Keratinocyte (primary cell): ENCODE measurements at regions not wholly inside any gene's neighbourhood (a gene's known extent, or its start where the extent isn't known, plus 50 kb on each side); places are given as distances from the start of the nearest gene placed in this dataset.

ENCODE experiments used
- EZH2 ChIP-seq: IDR thresholded peaks from one replicate; pipeline ENCODE4 v1.6.1; 2012; ENCODE audit warnings: inconsistent platforms, mild to moderate bottlenecking, low read length, moderate library complexity
- TF ChIP-seq, protein P1 (sequence below), 3 experiments: IDR thresholded peaks in 1 of 3; conservative IDR thresholded peaks in 1 of 3; optimal IDR thresholded peaks in 1 of 3; 2 replicates in 2 of 3; 3 replicates in 1 of 3; pipeline versions ENCODE3 to v1.5.1; 2011; ENCODE audit warnings: low read length in 3 of 3, mild to moderate bottlenecking in 3 of 3, moderate library complexity in 2 of 3, control low read depth in 1 of 3, inconsistent platforms in 1 of 3; ENCODE audit not compliant: insufficient read depth in 2 of 3; ENCODE audit errors: extremely low read depth in 1 of 3

DNA sequence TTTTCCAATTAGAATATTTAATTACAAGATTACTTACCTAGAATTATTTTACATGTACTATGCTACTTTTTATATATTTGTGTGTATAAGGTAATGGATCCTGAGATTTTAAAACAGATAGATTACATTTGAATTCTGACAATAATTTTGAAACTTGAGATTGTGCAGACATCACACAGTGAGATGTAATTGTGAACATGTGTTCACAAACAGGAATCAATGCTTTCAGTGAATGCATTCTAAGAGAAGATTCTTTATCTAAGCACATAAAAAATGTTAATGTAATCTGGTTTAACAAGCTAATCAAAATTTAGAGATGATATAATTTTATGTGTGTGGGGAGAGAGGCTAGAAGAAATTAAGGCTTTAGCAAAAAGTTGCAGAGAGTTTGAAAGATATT lies 1925.5 kb downstream of the ARAP2 start:
- TF ChIP-seq, protein P1, sequence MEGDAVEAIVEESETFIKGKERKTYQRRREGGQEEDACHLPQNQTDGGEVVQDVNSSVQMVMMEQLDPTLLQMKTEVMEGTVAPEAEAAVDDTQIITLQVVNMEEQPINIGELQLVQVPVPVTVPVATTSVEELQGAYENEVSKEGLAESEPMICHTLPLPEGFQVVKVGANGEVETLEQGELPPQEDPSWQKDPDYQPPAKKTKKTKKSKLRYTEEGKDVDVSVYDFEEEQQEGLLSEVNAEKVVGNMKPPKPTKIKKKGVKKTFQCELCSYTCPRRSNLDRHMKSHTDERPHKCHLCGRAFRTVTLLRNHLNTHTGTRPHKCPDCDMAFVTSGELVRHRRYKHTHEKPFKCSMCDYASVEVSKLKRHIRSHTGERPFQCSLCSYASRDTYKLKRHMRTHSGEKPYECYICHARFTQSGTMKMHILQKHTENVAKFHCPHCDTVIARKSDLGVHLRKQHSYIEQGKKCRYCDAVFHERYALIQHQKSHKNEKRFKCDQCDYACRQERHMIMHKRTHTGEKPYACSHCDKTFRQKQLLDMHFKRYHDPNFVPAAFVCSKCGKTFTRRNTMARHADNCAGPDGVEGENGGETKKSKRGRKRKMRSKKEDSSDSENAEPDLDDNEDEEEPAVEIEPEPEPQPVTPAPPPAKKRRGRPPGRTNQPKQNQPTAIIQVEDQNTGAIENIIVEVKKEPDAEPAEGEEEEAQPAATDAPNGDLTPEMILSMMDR (optimal IDR thresholded peaks at IDR 0.05 in 1 of 3, IDR thresholded peaks at IDR 0.05 in 1 of 3, conservative IDR thresholded peaks at IDR 0.05 in 1 of 3; ENCODE audit: extremely low read depth in 1 of 3, insufficient read depth in 2 of 3, low read length in 3 of 3) = no peak
- TF ChIP-seq EZH2 = no peak
